ENCODE measurements at regions not wholly inside any gene's neighbourhood (a gene's known extent, or its start where the extent isn't known, plus 50 kb on each side); places are given as distances from the start of the nearest gene placed in this dataset.
"Not testable (repeated sequence)": the region's sequence is repeated elsewhere in the genome, so short reads cannot be mapped to it uniquely, and the experiment has no call there.

- H3K4me3 Mint-ChIP-seq (ENCODE audit: unreplicated experiment) = no peak overlapping the region
- Histone ChIP-seq H3K4me2 (ENCODE audit: low read length) (no peak overlapping the region), H2AFZ (ENCODE audit: low read depth, low read length) (no peak overlapping the region), H3K4me3 (ENCODE audit: insufficient read depth, low read depth, low read length) (no peak overlapping the region), H3K27ac (ENCODE audit: low read depth, low read length) (no peak overlapping the region), H3K4me1 (ENCODE audit: insufficient read depth, low read length) (no peaks in the 10 kb centered on the region), H3K9me3 (ENCODE audit: insufficient read depth, low read depth, low read length) (no peaks in the 10 kb centered on the region), H3K9ac (ENCODE audit: low read length) (no peak overlapping the region), H3K36me3 (ENCODE audit: insufficient read depth, low read length) (no peaks in the 10 kb centered on the region), H3K79me2 (ENCODE audit: insufficient read depth, low read length) (no peaks in the 10 kb centered on the region), H3K27me3 (ENCODE audit: insufficient read depth, low read length) (no peaks in the 10 kb centered on the region), H4K20me1 (ENCODE audit: insufficient read depth, low read length) (no peaks in the 10 kb centered on the region)
- FAIRE-seq = no peak
- H3K36me3 Mint-ChIP-seq (ENCODE audit: low read depth, unreplicated experiment) = peaks cover 2% of the 10 kb centered on the region
- H3K9me3 Mint-ChIP-seq (ENCODE audit: unreplicated experiment) = peaks cover 9% of the 10 kb centered on the region
- TF ChIP-seq, protein P1, sequence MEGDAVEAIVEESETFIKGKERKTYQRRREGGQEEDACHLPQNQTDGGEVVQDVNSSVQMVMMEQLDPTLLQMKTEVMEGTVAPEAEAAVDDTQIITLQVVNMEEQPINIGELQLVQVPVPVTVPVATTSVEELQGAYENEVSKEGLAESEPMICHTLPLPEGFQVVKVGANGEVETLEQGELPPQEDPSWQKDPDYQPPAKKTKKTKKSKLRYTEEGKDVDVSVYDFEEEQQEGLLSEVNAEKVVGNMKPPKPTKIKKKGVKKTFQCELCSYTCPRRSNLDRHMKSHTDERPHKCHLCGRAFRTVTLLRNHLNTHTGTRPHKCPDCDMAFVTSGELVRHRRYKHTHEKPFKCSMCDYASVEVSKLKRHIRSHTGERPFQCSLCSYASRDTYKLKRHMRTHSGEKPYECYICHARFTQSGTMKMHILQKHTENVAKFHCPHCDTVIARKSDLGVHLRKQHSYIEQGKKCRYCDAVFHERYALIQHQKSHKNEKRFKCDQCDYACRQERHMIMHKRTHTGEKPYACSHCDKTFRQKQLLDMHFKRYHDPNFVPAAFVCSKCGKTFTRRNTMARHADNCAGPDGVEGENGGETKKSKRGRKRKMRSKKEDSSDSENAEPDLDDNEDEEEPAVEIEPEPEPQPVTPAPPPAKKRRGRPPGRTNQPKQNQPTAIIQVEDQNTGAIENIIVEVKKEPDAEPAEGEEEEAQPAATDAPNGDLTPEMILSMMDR (IDR thresholded peaks at IDR 0.05; ENCODE audit: insufficient read depth, low read depth, low read length) = no peak
- no peaks in the 10 kb centered on the region for H3K27me3 Mint-ChIP-seq (ENCODE audit: low read depth, unreplicated experiment)
- no peak for DNase-seq (ENCODE audit: low read depth)
- no peaks in the 10 kb centered on the region for H3K4me1 Mint-ChIP-seq (ENCODE audit: low read depth, unreplicated experiment)
- no peak overlapping the region for H3K27ac Mint-ChIP-seq (ENCODE audit: unreplicated experiment)
Observed at GRCh38 chr6:112539355-112539754, 192.2 kb downstream of the RFPL4B start.

- not testable (repeated sequence) for DNase-seq (ENCODE audit: low read depth); H3K4me2 ChIP-seq (ENCODE audit: low read length); H3K9me3 ChIP-seq (ENCODE audit: insufficient read depth, low read depth, low read length); H3K4me1 ChIP-seq (ENCODE audit: insufficient read depth, low read length); H3K27ac ChIP-seq (ENCODE audit: low read depth, low read length); FAIRE-seq; H3K36me3 Mint-ChIP-seq (ENCODE audit: low read depth, unreplicated experiment); H3K4me3 Mint-ChIP-seq (ENCODE audit: unreplicated experiment); H4K20me1 ChIP-seq (ENCODE audit: insufficient read depth, low read length); H3K9me3 Mint-ChIP-seq (ENCODE audit: unreplicated experiment); H3K36me3 ChIP-seq (ENCODE audit: insufficient read depth, low read length); H3K79me2 ChIP-seq (ENCODE audit: insufficient read depth, low read length); H3K27ac Mint-ChIP-seq (ENCODE audit: unreplicated experiment); H3K4me1 Mint-ChIP-seq (ENCODE audit: low read depth, unreplicated experiment); H3K27me3 ChIP-seq (ENCODE audit: insufficient read depth, low read length); H3K9ac ChIP-seq (ENCODE audit: low read length); H3K4me3 ChIP-seq (ENCODE audit: insufficient read depth, low read depth, low read length); H2AFZ ChIP-seq (ENCODE audit: low read depth, low read length); H3K27me3 Mint-ChIP-seq (ENCODE audit: low read depth, unreplicated experiment)
Observed at GRCh38 chr6:112541847-112542246, 194.7 kb downstream of the RFPL4B start.

DNA sequence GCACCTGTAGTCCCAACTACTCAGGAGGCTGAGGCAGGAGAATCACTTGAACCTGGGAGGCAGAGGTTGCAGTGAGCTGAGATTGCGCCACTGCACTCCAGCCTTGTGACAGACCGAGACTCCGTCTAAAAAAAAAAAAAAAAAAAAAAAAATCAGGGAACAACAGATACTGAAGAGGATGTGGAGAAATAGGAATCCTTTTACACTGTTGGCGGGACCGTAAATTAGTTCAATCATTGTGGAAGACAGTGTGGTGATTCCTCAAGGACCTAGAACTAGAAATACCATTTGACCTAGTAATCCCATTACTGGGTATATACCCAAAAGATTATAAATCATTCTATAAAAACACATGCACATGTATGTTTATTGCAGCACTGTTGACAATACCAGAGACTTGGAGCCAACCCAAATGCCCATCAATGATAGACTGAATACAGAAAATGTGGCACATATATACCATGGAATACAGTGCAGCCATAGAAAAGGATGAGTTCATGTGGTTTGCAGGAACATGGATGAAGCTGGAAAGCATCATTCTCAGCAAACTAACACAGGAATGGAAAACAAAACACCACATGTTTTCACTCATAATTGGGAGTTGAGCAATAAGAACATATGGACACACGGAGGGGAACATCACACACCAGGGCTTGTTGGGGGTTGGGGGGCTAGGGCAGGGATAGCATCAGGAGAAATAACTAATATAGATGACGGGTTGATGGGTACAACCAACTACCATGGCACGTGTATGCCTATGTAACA is 200.4 kb downstream of the RFPL4B start:
- H3K4me3 ChIP-seq (ENCODE audit: insufficient read depth, low read depth, low read length); H3K9me3 Mint-ChIP-seq (ENCODE audit: unreplicated experiment); H3K9ac ChIP-seq (ENCODE audit: low read length); H3K4me1 Mint-ChIP-seq (ENCODE audit: low read depth, unreplicated experiment); H3K79me2 ChIP-seq (ENCODE audit: insufficient read depth, low read length); H2AFZ ChIP-seq (ENCODE audit: low read depth, low read length); H3K36me3 Mint-ChIP-seq (ENCODE audit: low read depth, unreplicated experiment); H3K27me3 ChIP-seq (ENCODE audit: insufficient read depth, low read length); H3K27ac Mint-ChIP-seq (ENCODE audit: unreplicated experiment); DNase-seq (ENCODE audit: low read depth); FAIRE-seq; H3K27me3 Mint-ChIP-seq (ENCODE audit: low read depth, unreplicated experiment); H4K20me1 ChIP-seq (ENCODE audit: insufficient read depth, low read length); H3K27ac ChIP-seq (ENCODE audit: low read depth, low read length); H3K9me3 ChIP-seq (ENCODE audit: insufficient read depth, low read depth, low read length); H3K4me3 Mint-ChIP-seq (ENCODE audit: unreplicated experiment); H3K36me3 ChIP-seq (ENCODE audit: insufficient read depth, low read length); H3K4me1 ChIP-seq (ENCODE audit: insufficient read depth, low read length); H3K4me2 ChIP-seq (ENCODE audit: low read length): not testable (repeated sequence)
